ENCODE measurements at regions not wholly inside any gene's neighbourhood (a gene's known extent, or its start where the extent isn't known, plus 50 kb on each side); places are given as distances from the start of the nearest gene placed in this dataset.

DNA sequence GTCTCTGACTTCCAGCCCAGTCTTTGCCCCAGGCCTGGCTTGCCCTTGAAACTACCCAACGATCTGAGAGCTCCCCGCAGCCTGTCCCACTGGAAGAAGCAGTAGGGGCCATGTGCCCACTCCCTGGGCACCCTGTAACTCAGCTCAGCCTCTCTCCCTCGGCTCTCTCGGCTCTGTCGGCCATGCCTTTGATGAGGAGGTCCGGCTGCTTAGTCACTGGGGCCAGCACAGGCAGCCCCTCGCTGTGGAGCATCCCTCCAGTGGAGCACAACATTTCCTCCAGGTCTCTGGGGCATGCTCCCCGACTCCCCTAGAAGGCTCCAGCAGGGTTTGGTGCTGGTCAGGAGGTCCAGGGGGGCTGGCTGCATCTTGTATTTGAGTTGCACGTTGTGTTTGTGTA is 83.3 kb upstream of the DISP3 start:
- TF ChIP-seq, protein P1, sequence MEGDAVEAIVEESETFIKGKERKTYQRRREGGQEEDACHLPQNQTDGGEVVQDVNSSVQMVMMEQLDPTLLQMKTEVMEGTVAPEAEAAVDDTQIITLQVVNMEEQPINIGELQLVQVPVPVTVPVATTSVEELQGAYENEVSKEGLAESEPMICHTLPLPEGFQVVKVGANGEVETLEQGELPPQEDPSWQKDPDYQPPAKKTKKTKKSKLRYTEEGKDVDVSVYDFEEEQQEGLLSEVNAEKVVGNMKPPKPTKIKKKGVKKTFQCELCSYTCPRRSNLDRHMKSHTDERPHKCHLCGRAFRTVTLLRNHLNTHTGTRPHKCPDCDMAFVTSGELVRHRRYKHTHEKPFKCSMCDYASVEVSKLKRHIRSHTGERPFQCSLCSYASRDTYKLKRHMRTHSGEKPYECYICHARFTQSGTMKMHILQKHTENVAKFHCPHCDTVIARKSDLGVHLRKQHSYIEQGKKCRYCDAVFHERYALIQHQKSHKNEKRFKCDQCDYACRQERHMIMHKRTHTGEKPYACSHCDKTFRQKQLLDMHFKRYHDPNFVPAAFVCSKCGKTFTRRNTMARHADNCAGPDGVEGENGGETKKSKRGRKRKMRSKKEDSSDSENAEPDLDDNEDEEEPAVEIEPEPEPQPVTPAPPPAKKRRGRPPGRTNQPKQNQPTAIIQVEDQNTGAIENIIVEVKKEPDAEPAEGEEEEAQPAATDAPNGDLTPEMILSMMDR (IDR thresholded peaks at IDR 0.05; ENCODE audit: low read length): no peak
- TF ChIP-seq EZH2 (optimal IDR thresholded peaks at IDR 0.05; ENCODE audit: low read depth, low read length): no peak

Data from MM.1S (cell line).